H1 (cell line): ENCODE measurements at regions not wholly inside any gene's neighbourhood (a gene's known extent, or its start where the extent isn't known, plus 50 kb on each side); places are given as distances from the start of the nearest gene placed in this dataset.

Source experiments
- ASH2L ChIP-seq: fragments of 200-600, 300-600 bp; sonication (generic); IDR thresholded peaks from one replicate; pipeline ENCODE4 v1.7.1; 2017; ENCODE audit warnings: low read length
- EGR1 ChIP-seq: IDR thresholded peaks from 2 replicates; pipeline ENCODE4 v1.6.1; 2011; ENCODE audit warnings: low read depth, low read length, borderline replicate concordance
- EP300 ChIP-seq, 2 experiments: IDR thresholded peaks; 1 replicate in 1 of 2; 2 replicates in 1 of 2; pipeline ENCODE4 v1.6.1; 2011 to 2012; ENCODE audit warnings: low read depth in 2 of 2, low read length in 2 of 2, mild to moderate bottlenecking in 2 of 2, borderline replicate concordance in 1 of 2, inconsistent platforms in 1 of 2, moderate library complexity in 1 of 2
- SAP30 ChIP-seq: fragments of 300-600 bp; sonication (generic); IDR thresholded peaks from 2 replicates; pipeline ENCODE4 v1.7.1; 2012; ENCODE audit warnings: low read length, moderate library complexity, mild to moderate bottlenecking, inconsistent platforms; ENCODE audit not compliant: insufficient read depth, insufficient replicate concordance
- SP4 ChIP-seq: IDR thresholded peaks from 2 replicates; pipeline ENCODE4 v1.6.1; 2012; ENCODE audit warnings: low read length, inconsistent platforms

- TF ChIP-seq SAP30 (no peak), ASH2L (no peak), EGR1 (no peak), EP300 (IDR thresholded peaks at IDR 0.05; ENCODE audit: borderline replicate concordance in 1 of 2, low read depth in 2 of 2, low read length in 2 of 2) (no peak), SP4 (no peak)
Observed at GRCh38 chr1:191890433-191891088, 267.7 kb upstream of the RGS18 start (continued).
